Frontal cortex (tissue), 3 donors: ENCODE measurements at regions not wholly inside any gene's neighbourhood (a gene's known extent, or its start where the extent isn't known, plus 50 kb on each side); places are given as distances from the start of the nearest gene placed in this dataset.

Source experiments
- DNase-seq, 2 donors: peaks; one replicate each; pipeline ENCODE4 v3.0.0; 2012; ENCODE audit warnings: low spot score in 2 of 2
- FAIRE-seq: peaks from 2 replicates; lab custom pipeline; 2012; peaks lifted over from hg19 to GRCh38; lab: Jason Lieb, UNC
- donor health status: control.
- donor health status: control.
- donor health status: control.

- no peak for FAIRE-seq
- DNase-seq: no peak
Observed at GRCh38 chr21:39124681-39125251, 58.5 kb downstream of the PSMG1 start.

- FAIRE-seq (no peak), DNase-seq (no peak)
Observed at GRCh38 chr21:39123375-39123774, 59.9 kb downstream of the PSMG1 start.

GRCh38 chr21:39121600-39122355, 61.5 kb downstream of the PSMG1 start:
- FAIRE-seq (no peak), DNase-seq (no peak)

- DNase-seq (no peak), FAIRE-seq (no peak)
Observed at GRCh38 chr21:39120876-39121599, 62.2 kb downstream of the PSMG1 start.

GRCh38 chr21:39119891-39120290, 63.4 kb downstream of the PSMG1 start:
- no peak for FAIRE-seq

GRCh38 chr21:39118604-39119215, 64.5 kb downstream of the PSMG1 start:
- DNase-seq (no peak), FAIRE-seq (no peak)

More at GRCh38 chr21:39119891-39120290, 63.4 kb downstream of the PSMG1 start:
- DNase-seq: no peak

- FAIRE-seq: no peak
- DNase-seq: no peak
Observed at GRCh38 chr21:39118061-39118460, 65.2 kb downstream of the PSMG1 start.

- FAIRE-seq: no peak
Observed at GRCh38 chr21:39117440-39117970, 65.7 kb downstream of the PSMG1 start.

GRCh38 chr21:39116761-39117439, 66.4 kb downstream of the PSMG1 start:
- FAIRE-seq (no peak), DNase-seq (no peak)

More at GRCh38 chr21:39117440-39117970, 65.7 kb downstream of the PSMG1 start:
- DNase-seq: no peak

- DNase-seq: no peak
- no peak for FAIRE-seq
Observed at GRCh38 chr21:39115576-39116235, 67.5 kb downstream of the PSMG1 start.

GRCh38 chr21:39114871-39115575, 68.2 kb downstream of the PSMG1 start:
- DNase-seq (no peak), FAIRE-seq (no peak)

GRCh38 chr21:39111931-39112550, 71.2 kb downstream of the PSMG1 start:
- no peak for DNase-seq
- no peak for FAIRE-seq

GRCh38 chr21:39110431-39110830, 72.8 kb downstream of the PSMG1 start:
- FAIRE-seq (no peak), DNase-seq (no peak)

- DNase-seq (no peak), FAIRE-seq (no peak)
Observed at GRCh38 chr21:39109596-39110210, 73.5 kb downstream of the PSMG1 start.

GRCh38 chr21:39109163-39109530, 74.1 kb downstream of the PSMG1 start:
- no peak for FAIRE-seq
- DNase-seq: no peak

- DNase-seq: no peak
- FAIRE-seq: no peak
Observed at GRCh38 chr21:39108291-39109162, 74.7 kb downstream of the PSMG1 start.

- FAIRE-seq (no peak), DNase-seq (no peak)
Observed at GRCh38 chr21:39107739-39108138, 75.5 kb downstream of the PSMG1 start.
